Epithelial cell of proximal tubule (primary cell): ENCODE measurements at regions not wholly inside any gene's neighbourhood (a gene's known extent, or its start where the extent isn't known, plus 50 kb on each side); places are given as distances from the start of the nearest gene placed in this dataset.

Experiments used
- DNase-seq: peaks from one replicate; pipeline ENCODE4 v3.0.0-alpha.2; 2011; ENCODE audit warnings: low read depth
- H3K4me3 ChIP-seq: 2 replicates; pipeline ENCODE4 v1.5.1; 2011; ENCODE audit warnings: low read depth, mild to moderate bottlenecking, low read length
- CTCF ChIP-seq: conservative IDR thresholded peaks from 2 replicates; pipeline ENCODE4 v1.5.1; 2012; ENCODE audit warnings: low read depth, mild to moderate bottlenecking, low read length

GRCh38 chr12:46535907-46536306 lies 163.3 kb upstream of the SLC38A2 start:
- no peak for DNase-seq
- H3K4me3 ChIP-seq, result no peak overlapping the region
- no peak for TF ChIP-seq CTCF

- no peak for DNase-seq
- no peak overlapping the region for H3K4me3 ChIP-seq
- no peak for TF ChIP-seq CTCF
These were observed 162.8 kb upstream of the SLC38A2 start for GRCh38 chr12:46535376-46535775.

GRCh38 chr12:46534327-46534840 lies 161.8 kb upstream of the SLC38A2 start:
- TF ChIP-seq CTCF, result no peak
- H3K4me3 ChIP-seq, result no peak overlapping the region
- no peak for DNase-seq

GRCh38 chr12:46533723-46534122 lies 161.2 kb upstream of the SLC38A2 start:
- no peak for DNase-seq
- no peak overlapping the region for H3K4me3 ChIP-seq
- no peak for TF ChIP-seq CTCF

GRCh38 chr12:46531804-46532203 lies 159.2 kb upstream of the SLC38A2 start:
- no peak for DNase-seq
- no peak for TF ChIP-seq CTCF
- no peak overlapping the region for H3K4me3 ChIP-seq

- no peak overlapping the region for H3K4me3 ChIP-seq
- no peak for DNase-seq
- no peak for TF ChIP-seq CTCF
These were observed 158.6 kb upstream of the SLC38A2 start for GRCh38 chr12:46531059-46531785.
